Activated naive CD8-positive, alpha-beta T cell treated with anti-CD3 and anti-CD28 coated beads, Interleukin-2, amount 10 ng/mL, durations not matched to agents 7 days and 5 days (primary cell): ENCODE measurements at regions not wholly inside any gene's neighbourhood (a gene's known extent, or its start where the extent isn't known, plus 50 kb on each side); places are given as distances from the start of the nearest gene placed in this dataset.

Source experiments
- ATAC-seq: fragments of 150-1000 bp; cut with Tn5 transposase; one replicate; pipeline ENCODE4 v1.10.0; 2021; ENCODE audit warnings: low read depth, moderate library complexity
- POLR2A ChIA-PET: fragments of 350-600 bp; sonication (Branson Sonifier 250); formaldehyde crosslinking; loops from one replicate; lab custom pipeline; 2021; ENCODE audit warnings: antibody characterized with exemption; lab: Charles Lee
- DNase-seq: peaks from one replicate; pipeline ENCODE4 v3.0.0; 2021
- H3K27ac Mint-ChIP-seq: one replicate; pipeline ENCODE4 v1.8.0; 2022; ENCODE audit warnings: mild to moderate bottlenecking, mixed read lengths
- H3K27me3 Mint-ChIP-seq: one replicate; pipeline ENCODE4 v1.8.0; 2022; ENCODE audit warnings: mild to moderate bottlenecking, moderate library complexity, mixed read lengths
- H3K36me3 Mint-ChIP-seq: one replicate; pipeline ENCODE4 v1.8.0; 2021; ENCODE audit warnings: mild to moderate bottlenecking, mixed read lengths
- H3K4me1 Mint-ChIP-seq: one replicate; pipeline ENCODE4 v1.8.0; 2021; ENCODE audit warnings: mixed read lengths
- H3K4me3 Mint-ChIP-seq: one replicate; pipeline ENCODE4 v1.8.0; 2022; ENCODE audit warnings: mild to moderate bottlenecking, moderate library complexity, mixed read lengths
- H3K9me3 Mint-ChIP-seq: one replicate; pipeline ENCODE4 v1.8.0; 2021; ENCODE audit warnings: mixed read lengths

- no peaks in the 10 kb centered on the region for H3K9me3 Mint-ChIP-seq
- POLR2A ChIA-PET = no interaction called here
- no peak for ATAC-seq
These were observed 172.6 kb downstream of the HAPSTR1 start for GRCh38 chr16:9264067-9264466.

GRCh38 chr16:9268446-9268845 lies 177.0 kb downstream of the HAPSTR1 start:
- Mint-ChIP-seq H3K27ac (no peak overlapping the region), H3K4me1 (no peaks in the 10 kb centered on the region), H3K27me3 (peaks cover 9% of the 10 kb centered on the region), H3K4me3 (no peak overlapping the region), H3K9me3 (no peaks in the 10 kb centered on the region), H3K36me3 (no peaks in the 10 kb centered on the region)
- DNase-seq (no peak), ATAC-seq (no peak)
- POLR2A ChIA-PET = no interaction called here

More at GRCh38 chr16:9264067-9264466, 172.6 kb downstream of the HAPSTR1 start:
- Mint-ChIP-seq H3K4me3 (no peak overlapping the region), H3K4me1 (no peaks in the 10 kb centered on the region), H3K27me3 (peaks cover 10% of the 10 kb centered on the region), H3K27ac (no peak overlapping the region), H3K36me3 (no peaks in the 10 kb centered on the region)
- DNase-seq = no peak

- ATAC-seq (no peak), DNase-seq (no peak)
- Mint-ChIP-seq H3K4me1 (no peaks in the 10 kb centered on the region), H3K36me3 (no peaks in the 10 kb centered on the region), H3K4me3 (no peak overlapping the region), H3K9me3 (no peaks in the 10 kb centered on the region), H3K27me3 (peaks cover under 1% of the 10 kb centered on the region), H3K27ac (no peak overlapping the region)
- POLR2A ChIA-PET = no interaction called here
These were observed 179.0 kb downstream of the HAPSTR1 start for GRCh38 chr16:9270424-9270823.

GRCh38 chr16:9270941-9271340 lies 179.5 kb downstream of the HAPSTR1 start:
- no peak overlapping the region for H3K4me3 Mint-ChIP-seq

GRCh38 chr16:9271841-9272240 lies 180.4 kb downstream of the HAPSTR1 start:
- no peaks in the 10 kb centered on the region for H3K9me3 Mint-ChIP-seq
- no peak overlapping the region for H3K4me3 Mint-ChIP-seq
- H3K36me3 Mint-ChIP-seq = no peaks in the 10 kb centered on the region
- POLR2A ChIA-PET = no interaction called here
- H3K27ac Mint-ChIP-seq = no peak overlapping the region
- no peaks in the 10 kb centered on the region for H3K27me3 Mint-ChIP-seq
- ATAC-seq (no peak), DNase-seq (no peak)
- H3K4me1 Mint-ChIP-seq = no peaks in the 10 kb centered on the region

More at GRCh38 chr16:9270941-9271340, 179.5 kb downstream of the HAPSTR1 start:
- no peak for ATAC-seq
- no peaks in the 10 kb centered on the region for H3K4me1 Mint-ChIP-seq
- H3K27ac Mint-ChIP-seq = no peak overlapping the region
- H3K36me3 Mint-ChIP-seq = no peaks in the 10 kb centered on the region
- POLR2A ChIA-PET = no interaction called here
- no peak for DNase-seq
- no peaks in the 10 kb centered on the region for H3K27me3 Mint-ChIP-seq
- no peaks in the 10 kb centered on the region for H3K9me3 Mint-ChIP-seq

- Mint-ChIP-seq H3K9me3 (no peaks in the 10 kb centered on the region), H3K4me3 (no peak overlapping the region), H3K4me1 (no peaks in the 10 kb centered on the region), H3K27ac (no peak overlapping the region), H3K36me3 (no peaks in the 10 kb centered on the region), H3K27me3 (no peaks in the 10 kb centered on the region)
- POLR2A ChIA-PET = no interaction called here
- ATAC-seq (no peak), DNase-seq (no peak)
These were observed 183.9 kb downstream of the HAPSTR1 start for GRCh38 chr16:9275377-9275776.

- Mint-ChIP-seq H3K9me3 (no peaks in the 10 kb centered on the region), H3K27ac (no peak overlapping the region), H3K27me3 (no peaks in the 10 kb centered on the region), H3K4me1 (no peaks in the 10 kb centered on the region), H3K36me3 (no peaks in the 10 kb centered on the region), H3K4me3 (no peak overlapping the region)
- POLR2A ChIA-PET = no interaction called here
- ATAC-seq = no peak
- DNase-seq = no peak
These were observed 184.4 kb downstream of the HAPSTR1 start for GRCh38 chr16:9275816-9276354.

GRCh38 chr16:9279291-9280068 lies 188.0 kb downstream of the HAPSTR1 start:
- H3K9me3 Mint-ChIP-seq = no peaks in the 10 kb centered on the region
- ATAC-seq = no peak
- H3K4me1 Mint-ChIP-seq = no peaks in the 10 kb centered on the region
- no peaks in the 10 kb centered on the region for H3K27me3 Mint-ChIP-seq
- no peak overlapping the region for H3K4me3 Mint-ChIP-seq
- H3K36me3 Mint-ChIP-seq = no peaks in the 10 kb centered on the region
- POLR2A ChIA-PET = no interaction called here
- no peak overlapping the region for H3K27ac Mint-ChIP-seq
- no peak for DNase-seq

GRCh38 chr16:9280069-9280466 lies 188.6 kb downstream of the HAPSTR1 start:
- H3K27me3 Mint-ChIP-seq = no peaks in the 10 kb centered on the region

GRCh38 chr16:9286930-9287329 lies 195.5 kb downstream of the HAPSTR1 start:
- DNase-seq = no peak
- Mint-ChIP-seq H3K4me3 (no peak overlapping the region), H3K4me1 (no peaks in the 10 kb centered on the region), H3K27me3 (no peaks in the 10 kb centered on the region), H3K36me3 (peaks cover 1% of the 10 kb centered on the region), H3K27ac (no peak overlapping the region), H3K9me3 (no peaks in the 10 kb centered on the region)
- POLR2A ChIA-PET = no interaction called here
- ATAC-seq = no peak

More at GRCh38 chr16:9280069-9280466, 188.6 kb downstream of the HAPSTR1 start:
- Mint-ChIP-seq H3K4me3 (no peak overlapping the region), H3K27ac (no peak overlapping the region), H3K9me3 (no peaks in the 10 kb centered on the region), H3K36me3 (no peaks in the 10 kb centered on the region), H3K4me1 (no peaks in the 10 kb centered on the region)
- DNase-seq (no peak), ATAC-seq (no peak)
- POLR2A ChIA-PET = no interaction called here

- H3K27ac Mint-ChIP-seq = no peak overlapping the region
- no peak for ATAC-seq
- no peak overlapping the region for H3K4me3 Mint-ChIP-seq
- no peak for DNase-seq
- no peaks in the 10 kb centered on the region for H3K27me3 Mint-ChIP-seq
- H3K9me3 Mint-ChIP-seq = no peaks in the 10 kb centered on the region
- H3K4me1 Mint-ChIP-seq = no peaks in the 10 kb centered on the region
- H3K36me3 Mint-ChIP-seq = peaks cover 2% of the 10 kb centered on the region
- POLR2A ChIA-PET = no interaction called here
These were observed 204.8 kb downstream of the HAPSTR1 start for GRCh38 chr16:9296271-9296590.

- H3K27me3 Mint-ChIP-seq = no peaks in the 10 kb centered on the region
- POLR2A ChIA-PET = no interaction called here
- H3K4me3 Mint-ChIP-seq = no peak overlapping the region
- H3K4me1 Mint-ChIP-seq = no peaks in the 10 kb centered on the region
- no peak overlapping the region for H3K27ac Mint-ChIP-seq
- DNase-seq (no peak), ATAC-seq (no peak)
- H3K9me3 Mint-ChIP-seq = no peaks in the 10 kb centered on the region
- H3K36me3 Mint-ChIP-seq = no peaks in the 10 kb centered on the region
These were observed 206.1 kb downstream of the HAPSTR1 start for GRCh38 chr16:9297437-9298113.

GRCh38 chr16:9300252-9300651 lies 208.8 kb downstream of the HAPSTR1 start:
- H3K27ac Mint-ChIP-seq = no peak overlapping the region
- H3K9me3 Mint-ChIP-seq = no peaks in the 10 kb centered on the region
- POLR2A ChIA-PET = no interaction called here
- H3K27me3 Mint-ChIP-seq = no peaks in the 10 kb centered on the region
- DNase-seq (no peak), ATAC-seq (no peak)
- no peaks in the 10 kb centered on the region for H3K36me3 Mint-ChIP-seq
- no peak overlapping the region for H3K4me3 Mint-ChIP-seq
- no peaks in the 10 kb centered on the region for H3K4me1 Mint-ChIP-seq

- H3K27me3 Mint-ChIP-seq = no peaks in the 10 kb centered on the region
- no peaks in the 10 kb centered on the region for H3K4me1 Mint-ChIP-seq
- H3K36me3 Mint-ChIP-seq = no peaks in the 10 kb centered on the region
- H3K4me3 Mint-ChIP-seq = no peak overlapping the region
- H3K9me3 Mint-ChIP-seq = no peaks in the 10 kb centered on the region
- no peak for ATAC-seq
- POLR2A ChIA-PET = no interaction called here
- H3K27ac Mint-ChIP-seq = no peak overlapping the region
- no peak for DNase-seq
These were observed 210.6 kb downstream of the HAPSTR1 start for GRCh38 chr16:9302072-9302471.
